ENCODE measurements at regions not wholly inside any gene's neighbourhood (a gene's known extent, or its start where the extent isn't known, plus 50 kb on each side); places are given as distances from the start of the nearest gene placed in this dataset.

- TF ChIP-seq CTCF (conservative IDR thresholded peaks at IDR 0.05; ENCODE audit: low read depth, low read length): no peak
- H3K4me3 ChIP-seq (ENCODE audit: low read depth, low read length): no peak overlapping the region
- DNase-seq (ENCODE audit: low read depth): no peak
Measured at GRCh38 chr7:106196460-106197021, 84.4 kb upstream of the SYPL1 start.

GRCh38 chr7:106193661-106194060 lies 81.5 kb upstream of the SYPL1 start:
- TF ChIP-seq CTCF (conservative IDR thresholded peaks at IDR 0.05; ENCODE audit: low read depth, low read length): no peak
- H3K4me3 ChIP-seq (ENCODE audit: low read depth, low read length): no peak overlapping the region
- no peak for DNase-seq (ENCODE audit: low read depth)

GRCh38 chr7:106190589-106191330 lies 78.6 kb upstream of the SYPL1 start:
- no peak for DNase-seq (ENCODE audit: low read depth)
- no peak for TF ChIP-seq CTCF (conservative IDR thresholded peaks at IDR 0.05; ENCODE audit: low read depth, low read length)
- H3K4me3 ChIP-seq (ENCODE audit: low read depth, low read length): no peak overlapping the region

- no peak for TF ChIP-seq CTCF (conservative IDR thresholded peaks at IDR 0.05; ENCODE audit: low read depth, low read length)
- no peak overlapping the region for H3K4me3 ChIP-seq (ENCODE audit: low read depth, low read length)
- DNase-seq (ENCODE audit: low read depth): no peak
Measured at GRCh38 chr7:106187613-106188350, 75.7 kb upstream of the SYPL1 start.

GRCh38 chr7:106185719-106186118 lies 73.6 kb upstream of the SYPL1 start:
- no peak for TF ChIP-seq CTCF (conservative IDR thresholded peaks at IDR 0.05; ENCODE audit: low read depth, low read length)
- H3K4me3 ChIP-seq (ENCODE audit: low read depth, low read length): no peak overlapping the region
- DNase-seq (ENCODE audit: low read depth): no peak

GRCh38 chr7:106183952-106184351 lies 71.8 kb upstream of the SYPL1 start:
- TF ChIP-seq CTCF (conservative IDR thresholded peaks at IDR 0.05; ENCODE audit: low read depth, low read length): no peak
- no peak for DNase-seq (ENCODE audit: low read depth)
- H3K4me3 ChIP-seq (ENCODE audit: low read depth, low read length): no peak overlapping the region

Measured in epithelial cell of proximal tubule (primary cell).